Keratinocyte (primary cell): ENCODE measurements at regions not wholly inside any gene's neighbourhood (a gene's known extent, or its start where the extent isn't known, plus 50 kb on each side); places are given as distances from the start of the nearest gene placed in this dataset.

Source experiments
- DNase-seq: peaks from one replicate; pipeline ENCODE4 v3.0.0-alpha.2; 2011; ENCODE audit warnings: low read depth, missing footprints, low spot score
- FAIRE-seq: peaks from 2 replicates; lab custom pipeline; 2011; peaks lifted over from hg19 to GRCh38; lab: Jason Lieb, UNC
- H2AFZ ChIP-seq: 2 replicates; pipeline ENCODE4 v1.6.0; 2012; ENCODE audit warnings: low read length, control low read depth, inconsistent platforms; ENCODE audit not compliant: control insufficient read depth
- H3K27ac ChIP-seq: 2 replicates; pipeline ENCODE4 v1.5.1; 2011; ENCODE audit warnings: low read length; ENCODE audit not compliant: control insufficient read depth, insufficient read depth
- H3K27me3 ChIP-seq: 3 replicates; pipeline ENCODE4 v1.6.0; 2011; ENCODE audit warnings: low read length; ENCODE audit not compliant: control insufficient read depth, insufficient read depth; ENCODE audit errors: extremely low read depth
- H3K36me3 ChIP-seq, 2 experiments: 2 replicates in 1 of 2; 3 replicates in 1 of 2; pipeline ENCODE4 v1.5.1; 2011; ENCODE audit warnings: low read length in 2 of 2, mild to moderate bottlenecking in 1 of 2; ENCODE audit not compliant: control insufficient read depth in 2 of 2, insufficient read depth in 2 of 2; ENCODE audit errors: extremely low read depth in 1 of 2
- H3K4me1 ChIP-seq: 3 replicates; pipeline ENCODE4 v1.5.1; 2011; ENCODE audit warnings: low read length; ENCODE audit not compliant: control insufficient read depth, insufficient read depth; ENCODE audit errors: extremely low read depth
- H3K4me2 ChIP-seq: 3 replicates; pipeline ENCODE4 v1.6.0; 2011; ENCODE audit warnings: low read depth, low read length; ENCODE audit not compliant: control insufficient read depth, insufficient read depth; ENCODE audit errors: extremely low read depth
- H3K4me3 ChIP-seq, 3 experiments: fragments of 200-600 bp in 1 of 3; sonication (generic) in 1 of 3; 2 replicates in 2 of 3; 3 replicates in 1 of 3; pipeline ENCODE4 v1.5.1; 2011 to 2016; ENCODE audit warnings: low read length in 3 of 3, mild to moderate bottlenecking in 3 of 3, control low read depth in 2 of 3, inconsistent platforms in 1 of 3, low read depth in 1 of 3, mixed read lengths in 1 of 3, mixed run types in 1 of 3, moderate library complexity in 1 of 3; ENCODE audit not compliant: control insufficient read depth in 2 of 3, insufficient read depth in 2 of 3; ENCODE audit errors: extremely low read depth in 1 of 3
- H3K79me2 ChIP-seq: 2 replicates; pipeline ENCODE4 v1.6.0; 2012; ENCODE audit warnings: low read length; ENCODE audit not compliant: control insufficient read depth, insufficient read depth
- H3K9ac ChIP-seq: 3 replicates; pipeline ENCODE4 v1.6.0; 2011; ENCODE audit warnings: low read length; ENCODE audit not compliant: control insufficient read depth, insufficient read depth; ENCODE audit errors: extremely low read depth
- H3K9me1 ChIP-seq: 3 replicates; pipeline ENCODE4 v1.6.0; 2011; ENCODE audit warnings: low read length; ENCODE audit not compliant: control insufficient read depth, insufficient read depth; ENCODE audit errors: extremely low read depth
- H3K9me3 ChIP-seq: 2 replicates; pipeline ENCODE4 v1.5.1; 2012; ENCODE audit warnings: low read depth, low read length; ENCODE audit not compliant: control insufficient read depth
- H4K20me1 ChIP-seq: 3 replicates; pipeline ENCODE4 v1.6.0; 2011; ENCODE audit warnings: low read length; ENCODE audit not compliant: control insufficient read depth, insufficient read depth; ENCODE audit errors: extremely low read depth
- CTCF ChIP-seq, 3 experiments: IDR thresholded peaks in 1 of 3; conservative IDR thresholded peaks in 1 of 3; optimal IDR thresholded peaks in 1 of 3; 2 replicates in 2 of 3; 3 replicates in 1 of 3; pipeline versions ENCODE3 to v1.5.1; 2011; ENCODE audit warnings: low read length in 3 of 3, mild to moderate bottlenecking in 3 of 3, moderate library complexity in 2 of 3, control low read depth in 1 of 3, inconsistent platforms in 1 of 3; ENCODE audit not compliant: insufficient read depth in 2 of 3; ENCODE audit errors: extremely low read depth in 1 of 3
- EZH2 ChIP-seq: IDR thresholded peaks from one replicate; pipeline ENCODE4 v1.6.1; 2012; ENCODE audit warnings: inconsistent platforms, mild to moderate bottlenecking, low read length, moderate library complexity
- dilution Hi-C: fragments of 300-500 bp; cut with MboI; formaldehyde crosslinking; loops from one replicate; pipeline ENCODE4 v1.7.0; 2020; ENCODE audit warnings: low sequenced_read_pairs; ENCODE audit not compliant: extremely low pct_ligation_motif_present

- Histone ChIP-seq H3K9me1 (no peaks in the 10 kb centered on the region), H3K27me3 (no peaks in the 10 kb centered on the region), H3K36me3 (no peaks in the 10 kb centered on the region), H2AFZ (no peak overlapping the region), H3K79me2 (no peaks in the 10 kb centered on the region), H3K9ac (no peak overlapping the region), H3K4me1 (no peaks in the 10 kb centered on the region), H4K20me1 (no peaks in the 10 kb centered on the region), H3K4me3 (no peak overlapping the region), H3K4me2 (no peak overlapping the region), H3K9me3 (no peaks in the 10 kb centered on the region), H3K27ac (no peak overlapping the region)
- TF ChIP-seq CTCF (optimal IDR thresholded peaks at IDR 0.05 in 1 of 3, IDR thresholded peaks at IDR 0.05 in 1 of 3, conservative IDR thresholded peaks at IDR 0.05 in 1 of 3; ENCODE audit: extremely low read depth in 1 of 3, insufficient read depth in 2 of 3, low read length in 3 of 3), result no peak
- no peak for TF ChIP-seq EZH2
- DNase-seq, result no peak
- FAIRE-seq, result no peak
- dilution Hi-C loops, result no loop called here
Observed at GRCh38 chr21:19022978-19023377, 619.4 kb upstream of the TMPRSS15 start.

GRCh38 chr21:19026911-19027310 is 623.3 kb upstream of the TMPRSS15 start:
- no peak for TF ChIP-seq EZH2
- Histone ChIP-seq H3K4me3 (no peak overlapping the region), H4K20me1 (no peaks in the 10 kb centered on the region), H2AFZ (no peak overlapping the region), H3K9ac (no peak overlapping the region), H3K36me3 (no peaks in the 10 kb centered on the region), H3K27me3 (no peaks in the 10 kb centered on the region), H3K9me3 (no peaks in the 10 kb centered on the region), H3K27ac (no peak overlapping the region), H3K4me1 (no peaks in the 10 kb centered on the region), H3K4me2 (no peak overlapping the region), H3K9me1 (no peaks in the 10 kb centered on the region), H3K79me2 (no peaks in the 10 kb centered on the region)
- dilution Hi-C loops, result no loop called here
- FAIRE-seq (no peak), DNase-seq (no peak)

GRCh38 chr21:19029816-19030215 is 626.2 kb upstream of the TMPRSS15 start:
- Histone ChIP-seq H3K36me3 (no peaks in the 10 kb centered on the region), H3K27me3 (no peaks in the 10 kb centered on the region), H3K4me1 (no peaks in the 10 kb centered on the region), H3K4me3 (no peak overlapping the region), H3K9me1 (no peaks in the 10 kb centered on the region), H3K9me3 (no peaks in the 10 kb centered on the region), H4K20me1 (no peaks in the 10 kb centered on the region), H3K79me2 (no peaks in the 10 kb centered on the region), H2AFZ (no peak overlapping the region), H3K9ac (no peak overlapping the region), H3K4me2 (no peak overlapping the region), H3K27ac (no peak overlapping the region)
- TF ChIP-seq CTCF (optimal IDR thresholded peaks at IDR 0.05 in 1 of 3, IDR thresholded peaks at IDR 0.05 in 1 of 3, conservative IDR thresholded peaks at IDR 0.05 in 1 of 3; ENCODE audit: extremely low read depth in 1 of 3, insufficient read depth in 2 of 3, low read length in 3 of 3), result no peak
- no peak for TF ChIP-seq EZH2
- no peak for FAIRE-seq
- dilution Hi-C loops, result no loop called here
- no peak for DNase-seq
